Erythroblast (primary cell): ENCODE measurements at regions not wholly inside any gene's neighbourhood (a gene's known extent, or its start where the extent isn't known, plus 50 kb on each side); places are given as distances from the start of the nearest gene placed in this dataset.

Experiments used
- DNase-seq, 2 experiments: peaks; one replicate each; lab custom pipeline; 2025; lab: John Stamatoyannopoulos, UW
- GATA1 ChIP-seq: IDR thresholded peaks from 2 replicates; pipeline ENCODE4 v1.6.1; 2011; ENCODE audit warnings: low read depth, mild to moderate bottlenecking, control low read depth, low read length, moderate library complexity
- POLR2A ChIP-seq: IDR thresholded peaks from 2 replicates; pipeline ENCODE4 v1.6.1; 2011; ENCODE audit warnings: mild to moderate bottlenecking, low read length

- no peak for DNase-seq
- TF ChIP-seq GATA1 (no peak), POLR2A (no peak)
Observed at GRCh38 chr6:133697666-133698065, 191.2 kb upstream of the TCF21 start.

GRCh38 chr6:133698272-133698671 lies 190.6 kb upstream of the TCF21 start:
- TF ChIP-seq GATA1: no peak
- DNase-seq: no peak

- DNase-seq: no peak
- TF ChIP-seq GATA1 (no peak), POLR2A (no peak)
Observed at GRCh38 chr6:133699741-133700385, 189.1 kb upstream of the TCF21 start.

GRCh38 chr6:133701633-133702331 lies 187.1 kb upstream of the TCF21 start:
- no peak for TF ChIP-seq POLR2A
- TF ChIP-seq GATA1: peak; percentile 84
- DNase-seq: peak; percentile 78 to 93

- DNase-seq: no peak
- TF ChIP-seq POLR2A (no peak), GATA1 (no peak)
Observed at GRCh38 chr6:133704371-133704770, 184.5 kb upstream of the TCF21 start.

GRCh38 chr6:133705066-133705465 lies 183.8 kb upstream of the TCF21 start:
- no peak for DNase-seq
- TF ChIP-seq GATA1: no peak
- TF ChIP-seq POLR2A: no peak

- TF ChIP-seq POLR2A (no peak), GATA1 (no peak)
- no peak for DNase-seq
Observed at GRCh38 chr6:133705731-133706130, 183.2 kb upstream of the TCF21 start.

GRCh38 chr6:133707456-133707855 lies 181.5 kb upstream of the TCF21 start:
- DNase-seq: no peak

GRCh38 chr6:133710826-133711225 lies 178.1 kb upstream of the TCF21 start:
- DNase-seq: no peak

More at GRCh38 chr6:133707456-133707855, 181.5 kb upstream of the TCF21 start:
- TF ChIP-seq POLR2A (no peak), GATA1 (no peak)

GRCh38 chr6:133715270-133715669 lies 173.6 kb upstream of the TCF21 start:
- TF ChIP-seq POLR2A: no peak
- no peak for TF ChIP-seq GATA1
- no peak for DNase-seq

More at GRCh38 chr6:133710826-133711225, 178.1 kb upstream of the TCF21 start:
- TF ChIP-seq POLR2A (no peak), GATA1 (no peak)

GRCh38 chr6:133724726-133725125 lies 164.2 kb upstream of the TCF21 start:
- no peak for TF ChIP-seq POLR2A
- no peak for TF ChIP-seq GATA1
- DNase-seq: no peak

- DNase-seq: no peak
- TF ChIP-seq GATA1 (no peak), POLR2A (no peak)
Observed at GRCh38 chr6:133726188-133726587, 162.7 kb upstream of the TCF21 start.

GRCh38 chr6:133730881-133731280 lies 158.0 kb upstream of the TCF21 start:
- TF ChIP-seq GATA1 (no peak), POLR2A (no peak)
- DNase-seq: no peak

GRCh38 chr6:133740218-133740617 lies 148.7 kb upstream of the TCF21 start:
- TF ChIP-seq GATA1 (no peak), POLR2A (no peak)

More at GRCh38 chr6:133740218-133740617, 148.7 kb upstream of the TCF21 start:
- DNase-seq: peak; percentile 2 to 56
